ENCODE measurements at regions not wholly inside any gene's neighbourhood (a gene's known extent, or its start where the extent isn't known, plus 50 kb on each side); places are given as distances from the start of the nearest gene placed in this dataset.
A peak's percentile ranks its signal among the peaks of the same experiment; 100 is the strongest.
"Not testable (repeated sequence)": the region's sequence is repeated elsewhere in the genome, so short reads cannot be mapped to it uniquely, and the experiment has no call there.

DNA sequence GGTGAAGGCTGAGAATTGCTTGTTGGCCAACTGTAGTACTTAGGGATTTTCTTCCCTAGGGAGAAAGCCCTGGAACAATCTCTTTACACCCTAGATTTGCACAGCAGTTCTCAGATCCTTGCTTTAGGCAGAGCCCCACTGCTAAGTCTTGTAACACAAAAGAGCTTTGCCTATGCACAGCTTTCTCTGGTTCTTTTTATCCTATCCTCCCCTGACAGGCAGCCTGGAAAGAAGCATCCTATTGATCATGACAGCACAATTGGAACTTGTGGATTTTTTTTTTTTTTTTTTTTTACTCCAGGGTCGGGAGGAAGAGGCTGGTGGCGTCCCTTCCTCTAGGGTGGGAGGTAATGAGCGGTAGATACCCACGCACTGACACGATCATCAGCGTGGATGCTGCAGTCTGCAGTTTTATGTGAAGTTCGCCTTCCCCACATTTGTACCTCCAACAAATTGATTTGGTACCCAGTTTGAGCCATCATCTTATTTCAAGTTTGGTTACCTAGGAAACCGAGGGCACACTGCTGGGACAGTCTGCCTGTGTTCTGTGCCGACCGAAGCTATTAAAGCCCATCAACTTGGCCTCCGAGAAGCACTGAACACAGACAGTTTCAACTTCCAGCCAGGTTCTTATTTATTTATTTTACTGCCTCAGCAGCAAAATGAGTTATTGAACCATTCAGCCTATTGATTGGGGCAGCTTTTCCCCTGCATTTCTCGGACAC, 110.1 kb downstream of the NRN1 start:
- DNase-seq, result no peak

- no peak for DNase-seq
Observed at GRCh38 chr6:5894357-5894756, 112.4 kb downstream of the NRN1 start.

GRCh38 chr6:5893295-5893694, 113.4 kb downstream of the NRN1 start:
- DNase-seq, result no peak

GRCh38 chr6:5892669-5893068, 114.1 kb downstream of the NRN1 start:
- DNase-seq, result no peak

GRCh38 chr6:5878792-5879191, 127.9 kb downstream of the NRN1 start:
- no peak for DNase-seq

- DNase-seq, result no peak
Observed at GRCh38 chr6:5876076-5876475, 130.6 kb downstream of the NRN1 start.

- DNase-seq, result not testable (repeated sequence)
Observed at GRCh38 chr6:5873976-5874375, 132.7 kb downstream of the NRN1 start.

GRCh38 chr6:5871296-5871695, 135.4 kb downstream of the NRN1 start:
- DNase-seq, result no peak

DNA sequence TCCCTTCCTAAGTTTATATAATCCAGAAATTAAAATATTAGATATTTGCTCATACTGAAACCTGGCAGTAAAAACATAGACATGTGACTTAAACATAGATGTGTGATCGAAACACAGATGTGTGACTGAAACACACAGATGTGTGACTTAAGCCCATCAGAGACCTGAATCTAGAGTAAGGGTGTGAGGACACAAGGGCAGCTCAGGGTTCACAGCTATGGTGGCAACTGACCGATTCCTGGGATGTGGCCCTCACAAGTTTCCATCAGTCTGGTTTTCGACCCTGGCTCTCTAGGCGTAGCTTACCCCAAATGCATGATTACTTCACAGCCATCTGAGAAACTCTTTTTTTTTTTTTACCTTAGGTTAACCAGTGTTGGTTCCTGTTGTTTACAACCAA, 137.0 kb downstream of the NRN1 start:
- no peak for DNase-seq

- no peak for DNase-seq
Observed at GRCh38 chr6:5869261-5869660, 137.5 kb downstream of the NRN1 start.

GRCh38 chr6:5866547-5867051, 140.1 kb downstream of the NRN1 start:
- peak; percentile 85 for DNase-seq

DNA sequence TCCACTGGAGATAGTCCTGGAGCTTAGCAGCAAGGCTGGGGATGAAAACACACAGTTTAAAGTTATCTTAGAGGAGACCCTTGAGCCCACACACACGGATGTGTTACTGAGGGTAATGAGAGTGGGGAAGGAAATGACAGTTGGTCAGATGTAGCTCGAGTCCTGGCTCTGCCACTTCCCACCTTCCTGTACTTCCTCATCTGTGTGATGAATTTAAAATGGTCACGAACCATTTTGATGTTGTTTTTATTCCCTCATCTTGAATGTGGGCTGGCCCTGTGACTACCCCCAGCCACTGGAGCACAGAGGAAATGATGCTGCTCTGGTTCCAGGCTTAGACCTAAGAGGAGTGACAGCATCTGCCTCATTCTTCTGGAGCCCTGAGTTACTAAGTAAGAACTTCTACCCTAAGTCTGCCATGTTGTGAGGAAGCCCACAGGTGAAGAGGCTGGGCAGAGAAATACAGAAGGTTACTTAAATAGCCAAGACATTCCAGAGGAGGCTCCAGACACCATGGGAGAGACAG, 141.2 kb downstream of the NRN1 start:
- DNase-seq, result no peak

DNA sequence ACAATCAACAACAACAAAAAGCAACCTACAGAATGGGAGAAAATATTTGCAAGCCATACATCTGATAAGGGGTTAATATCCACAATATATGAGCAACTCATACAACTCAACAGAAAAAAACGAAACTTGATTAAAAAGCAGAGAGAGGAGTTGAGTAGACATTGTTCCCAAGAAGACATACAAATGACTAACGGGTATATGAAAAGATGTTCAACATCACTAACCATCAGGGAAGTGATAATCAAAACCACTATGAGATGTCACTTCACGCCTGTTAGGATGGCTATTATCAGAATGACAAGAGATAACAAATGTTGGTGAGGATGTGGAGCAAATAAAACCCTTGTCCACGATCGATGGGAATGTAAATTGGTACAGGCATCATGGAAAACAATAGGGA, 145.9 kb downstream of the NRN1 start:
- no peak for DNase-seq

DNA sequence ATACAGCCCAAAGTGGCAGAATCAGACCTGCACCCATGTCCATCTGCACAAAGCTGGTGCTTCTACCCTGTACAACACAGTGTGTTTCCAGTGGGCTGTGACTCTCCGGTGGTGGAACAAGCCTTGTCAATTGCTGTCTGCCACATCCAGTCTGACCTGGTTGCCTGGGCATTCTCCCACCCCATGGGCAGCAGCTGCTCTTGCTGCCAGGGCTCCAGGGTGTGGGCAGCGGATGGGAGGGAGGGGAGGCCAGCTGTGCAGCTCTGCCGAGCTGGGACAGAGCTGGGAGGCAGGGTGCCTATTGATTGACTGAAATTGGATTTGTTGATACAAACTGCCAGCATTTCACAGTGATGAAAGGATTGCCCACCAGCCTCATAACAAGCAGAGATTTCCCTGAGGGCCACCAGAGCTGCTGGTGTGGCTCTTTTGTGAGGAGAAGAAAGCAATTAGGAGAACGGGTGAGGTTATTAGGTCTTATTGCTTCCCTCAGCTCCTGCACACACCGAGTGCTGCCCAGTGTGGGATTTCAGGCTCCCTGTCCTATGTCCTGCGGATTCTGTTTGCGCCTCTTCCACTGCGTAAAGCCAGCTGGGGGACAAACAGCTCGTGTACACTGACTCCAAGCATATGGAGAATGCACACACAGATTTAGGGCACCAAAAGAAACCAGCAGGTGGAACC, 150.8 kb downstream of the NRN1 start:
- DNase-seq, result peak; percentile 37

GRCh38 chr6:5854899-5855298, 151.8 kb downstream of the NRN1 start:
- no peak for DNase-seq

- DNase-seq, result peak; percentile 53
Observed at GRCh38 chr6:5851261-5851757, 155.4 kb downstream of the NRN1 start.

GRCh38 chr6:5850848-5851255, 155.9 kb downstream of the NRN1 start:
- DNase-seq, result no peak

DNA sequence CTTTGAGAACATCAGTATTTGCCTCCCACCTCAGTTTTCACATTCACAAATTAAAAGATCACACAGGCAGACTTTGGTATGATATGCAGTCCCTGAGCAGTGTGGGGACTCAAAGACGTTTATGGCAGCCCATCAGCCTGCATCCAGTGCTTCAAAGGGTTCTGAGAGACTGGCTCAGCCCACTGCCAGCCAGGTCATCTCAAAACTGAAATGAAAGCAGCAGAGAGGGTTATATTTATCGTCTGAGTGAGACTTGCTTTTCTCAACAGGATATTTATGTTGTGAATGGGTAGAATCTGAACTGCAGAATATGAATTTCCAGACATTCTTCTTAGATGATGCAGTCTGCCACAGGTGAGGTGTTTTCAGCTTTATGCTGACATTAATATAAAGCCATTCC, 159.8 kb downstream of the NRN1 start:
- DNase-seq, result no peak

GRCh38 chr6:5846335-5846734, 160.4 kb downstream of the NRN1 start:
- no peak for DNase-seq

DNA sequence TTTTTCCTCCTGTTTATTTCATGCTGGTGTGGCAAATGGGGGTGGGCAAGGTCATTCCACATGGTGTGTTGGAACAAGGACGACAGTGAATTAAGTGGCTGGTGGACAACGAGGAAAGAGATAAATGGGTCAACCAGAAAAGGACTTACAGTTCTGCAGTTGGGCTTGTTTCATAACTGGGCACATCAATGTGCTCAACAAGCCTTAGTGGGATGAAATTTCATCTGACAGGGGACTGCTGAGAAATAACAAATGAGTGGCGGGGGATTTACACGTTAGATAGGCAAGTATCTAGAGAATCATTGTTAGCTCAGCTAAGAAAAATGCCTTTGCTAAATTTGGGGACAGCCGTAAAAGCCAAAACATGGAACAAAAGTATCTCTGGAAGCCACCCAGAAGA, 163.6 kb downstream of the NRN1 start:
- DNase-seq, result no peak

GRCh38 chr6:5840734-5841390, 165.9 kb downstream of the NRN1 start:
- DNase-seq, result no peak

- no peak for DNase-seq
Observed at GRCh38 chr6:5838656-5839396, 167.9 kb downstream of the NRN1 start.

DNA sequence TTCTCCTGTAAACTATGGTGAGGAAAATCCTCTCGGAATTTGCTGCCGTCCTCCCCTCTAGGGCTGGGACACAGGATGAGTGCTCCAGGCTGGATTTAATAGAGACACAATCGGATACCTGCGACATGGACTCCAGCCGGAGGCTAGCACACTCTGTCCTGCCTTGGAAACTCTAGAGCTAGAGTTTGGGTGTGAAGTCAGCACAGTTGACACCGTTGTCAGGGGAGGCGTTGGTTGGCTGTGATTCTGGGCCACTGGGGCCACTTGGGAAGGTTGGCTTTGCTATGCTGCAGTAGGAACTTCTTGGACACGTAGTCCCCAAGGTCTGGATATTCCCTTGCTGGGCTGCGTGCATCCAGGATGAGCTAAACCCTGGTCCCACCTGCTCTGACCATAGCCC, 169.4 kb downstream of the NRN1 start:
- no peak for DNase-seq

Measured in NCI-H69 (cell line).